ENCODE measurements at regions not wholly inside any gene's neighbourhood (a gene's known extent, or its start where the extent isn't known, plus 50 kb on each side); places are given as distances from the start of the nearest gene placed in this dataset.

GRCh38 chr2:60659026-60659425 is 97.0 kb upstream of the PAPOLG start:
- no peak for DNase-seq

- no peak for DNase-seq
Measured at GRCh38 chr2:60661073-60661738, 94.9 kb upstream of the PAPOLG start.

- DNase-seq = no peak
Measured at GRCh38 chr2:60662781-60663180, 93.3 kb upstream of the PAPOLG start.

- DNase-seq = no peak
Measured at GRCh38 chr2:60671966-60672365, 84.1 kb upstream of the PAPOLG start.

- DNase-seq = peak; percentile 61
Measured at GRCh38 chr2:60674524-60675165, 81.4 kb upstream of the PAPOLG start.

GRCh38 chr2:60675301-60675700 is 80.8 kb upstream of the PAPOLG start:
- DNase-seq = no peak

GRCh38 chr2:60676706-60677330 is 79.2 kb upstream of the PAPOLG start:
- DNase-seq = peak; percentile 38

GRCh38 chr2:60677356-60677755 is 78.7 kb upstream of the PAPOLG start:
- DNase-seq = no peak

- DNase-seq = no peak
Measured at GRCh38 chr2:60678551-60678950, 77.5 kb upstream of the PAPOLG start.

- no peak for DNase-seq
Measured at GRCh38 chr2:60679036-60679780, 76.9 kb upstream of the PAPOLG start.

GRCh38 chr2:60693551-60693950 is 62.5 kb upstream of the PAPOLG start:
- DNase-seq = no peak

- no peak for DNase-seq
Measured at GRCh38 chr2:60695793-60696192, 60.3 kb upstream of the PAPOLG start.

- DNase-seq = no peak
Measured at GRCh38 chr2:60699617-60700016, 56.5 kb upstream of the PAPOLG start.

GRCh38 chr2:60706021-60706420 is 50.0 kb upstream of the PAPOLG start:
- DNase-seq = no peak

Measured in NK-92 treated with Interleukin-12 subunit alpha and Interleukin-12 subunit beta, amount 100 ng/mL, for 24 hours (cell line).